K562 (cell line): ENCODE measurements at regions not wholly inside any gene's neighbourhood (a gene's known extent, or its start where the extent isn't known, plus 50 kb on each side); places are given as distances from the start of the nearest gene placed in this dataset.

ENCODE experiments used
- ATAC-seq: fragments of 200-7000 bp; cut with Tn5 transposase; 3 replicates; pipeline ENCODE4 v1.9.1; 2020; ENCODE audit warnings: moderate library complexity
- BruUV-seq: library from RNA; stranded (reverse); fragments of 400-500 nt; replicated peaks from 2 replicates; lab custom pipeline; 2021; lab: Mats Ljungman, UMichigan
- CTCF ChIA-PET: fragments of 300-600 bp; formaldehyde crosslinking; extraction: SDS; loops from one replicate; lab custom pipeline; 2021; ENCODE audit warnings: low intra/inter-chr PET ratio; lab: Yijun Ruan, JAX
- POLR2A ChIA-PET: fragments of 300-600, 350-650 bp; sonication (Branson Sonifier 250); formaldehyde crosslinking; extraction: SDS; loops from one replicate; lab custom pipeline; 2021; ENCODE audit warnings: antibody characterized with exemption, inconsistent platforms; lab: Yijun Ruan, JAX
- DNase-seq, 4 experiments: peaks; one replicate each; pipeline versions ENCODE4 v3.0.0 to v3.0.0-alpha.2; 2011 to 2018; ENCODE audit warnings: low spot score in 3 of 4, mixed read lengths in 3 of 4; ENCODE audit errors: extremely low read depth in 1 of 4
- FAIRE-seq: peaks from 2 replicates; lab custom pipeline; 2011; peaks lifted over from hg19 to GRCh38; lab: Jason Lieb, UNC
- H2AFZ ChIP-seq: 2 replicates; pipeline ENCODE4 v1.6.0; 2011; ENCODE audit warnings: low read depth, low read length, control low read depth, inconsistent platforms
- H3K27ac ChIP-seq: fragments of 200-600 bp; 3 replicates; pipeline ENCODE4 v1.8.0; 2011; ENCODE audit warnings: low read depth, mild to moderate bottlenecking, control low read depth, inconsistent platforms, low read length, moderate library complexity, mixed read lengths; ENCODE audit errors: extremely low read depth
- H3K27me3 ChIP-seq, 2 experiments: fragments of 300-600 bp in 1 of 2; 2 replicates in 1 of 2; 3 replicates in 1 of 2; pipeline versions ENCODE4 v1.6.0 to v1.8.0; 2011; ENCODE audit warnings: inconsistent platforms in 2 of 2, low read length in 2 of 2, mild to moderate bottlenecking in 1 of 2, mixed read lengths in 1 of 2, moderate library complexity in 1 of 2; ENCODE audit not compliant: control insufficient read depth in 2 of 2, insufficient read depth in 2 of 2
- H3K36me3 ChIP-seq: fragments of 300-600 bp; 3 replicates; pipeline ENCODE4 v1.8.0; 2011; ENCODE audit warnings: mild to moderate bottlenecking, low read length, inconsistent platforms; ENCODE audit not compliant: control insufficient read depth, insufficient read depth
- H3K4me1 ChIP-seq, 2 experiments: fragments of 200-600 bp in 1 of 2; replicated peaks in 1 of 2; 2 replicates in 1 of 2; 3 replicates in 1 of 2; pipeline versions ENCODE4 v1.5.1 to v1.8.0; 2011; ENCODE audit warnings: inconsistent platforms in 2 of 2, low read length in 2 of 2, mild to moderate bottlenecking in 1 of 2, mixed read lengths in 1 of 2, moderate library complexity in 1 of 2; ENCODE audit not compliant: control insufficient read depth in 2 of 2, insufficient read depth in 2 of 2
- H3K4me2 ChIP-seq: 2 replicates; pipeline ENCODE4 v1.6.1; 2011; ENCODE audit warnings: low read length, control low read depth, inconsistent platforms, mixed read lengths; ENCODE audit not compliant: insufficient read depth
- H3K4me3 ChIP-seq: fragments of 200-600 bp; sonication (generic), shearing (Covaris generic); 2 replicates; pipeline ENCODE4 v1.5.1; 2016; ENCODE audit warnings: control low read depth, inconsistent platforms
- H3K79me2 ChIP-seq: fragments of 200-600 bp; 3 replicates; pipeline ENCODE4 v1.8.0; 2011; ENCODE audit warnings: low read length, inconsistent platforms; ENCODE audit not compliant: control insufficient read depth, insufficient read depth
- H3K9ac ChIP-seq, 2 experiments: 2 replicates each; pipeline versions ENCODE4 v1.6.0 to v1.6.1; 2011; ENCODE audit warnings: low read depth in 2 of 2, low read length in 2 of 2, control low read depth in 1 of 2, inconsistent platforms in 1 of 2, mild to moderate bottlenecking in 1 of 2, mixed read lengths in 1 of 2; ENCODE audit not compliant: insufficient read depth in 1 of 2
- H3K9me1 ChIP-seq: one replicate; pipeline ENCODE4 v1.6.0; 2011; ENCODE audit warnings: inconsistent platforms, mild to moderate bottlenecking, low read length, moderate library complexity; ENCODE audit not compliant: control insufficient read depth, insufficient read depth
- H3K9me3 ChIP-seq: replicated peaks from 2 replicates; pipeline ENCODE4 v1.5.1; 2011; ENCODE audit warnings: low read depth, low read length, inconsistent platforms; ENCODE audit not compliant: control insufficient read depth, insufficient read depth
- H4K20me1 ChIP-seq: replicated peaks from 2 replicates; pipeline ENCODE4 v1.6.1; 2011; ENCODE audit warnings: low read length, inconsistent platforms, mixed read lengths; ENCODE audit not compliant: control insufficient read depth, insufficient read depth
- ELF2 ChIP-seq: fragments of 250-450 bp; sonication (Bioruptor Pico); IDR thresholded peaks from 2 replicates; pipeline ENCODE4 v1.5.0; 2021; ENCODE audit warnings: mild to moderate bottlenecking
- PHB2 ChIP-seq: fragments of 450-650 bp; IDR thresholded peaks from 2 replicates; pipeline ENCODE4 v1.6.1; 2017; ENCODE audit warnings: low read depth
- WGBS: fragments of 100-300 bp; shearing (Covaris generic); methylation state at CpG from one replicate; pipeline ENCODE4 v1.1.6; 2016; ENCODE audit warnings: low coverage, mixed read lengths; ENCODE audit not compliant: insufficient coverage; ENCODE audit errors: missing lambda C conversion rate; 5-methylcytosine and 5-hydroxymethylcytosine counted together
- in situ Hi-C: fragments of 300-500 bp; cut with MboI; formaldehyde crosslinking; loops from 4 replicates; pipeline ENCODE4 v1.15.0; 2018; ENCODE audit warnings: inconsistent platforms, mixed read lengths
- intact Hi-C: fragments of 100-400 bp; cut with micrococcal nuclease; formaldehyde crosslinking; loops from 2 replicates; pipeline ENCODE4 v1.14.2; 2022
- TF ChIP-seq, protein P1 (sequence below): sonication (generic); IDR thresholded peaks from 2 replicates; pipeline ENCODE4 v1.6.1; 2016
- TF ChIP-seq, protein P2 (sequence below): fragments of 250-450 bp; sonication (Bioruptor Pico); IDR thresholded peaks from 2 replicates; pipeline ENCODE4 v1.8.0; 2021; ENCODE audit warnings: mild to moderate bottlenecking, moderate library complexity
- TF ChIP-seq, protein P3 (sequence below): sonication (generic); formaldehyde crosslinking; IDR thresholded peaks from 2 replicates; pipeline ENCODE4 v1.8.1; 2023; ENCODE audit warnings: mild to moderate bottlenecking, missing genetic modification reagents, moderate library complexity
- TF ChIP-seq, protein P4 (sequence below), 2 experiments: fragments of 450-650 bp; formaldehyde crosslinking in 1 of 2; IDR thresholded peaks; 2 replicates each; pipeline versions ENCODE4 v1.4.0 to v1.6.1; 2014 to 2020; ENCODE audit warnings: mild to moderate bottlenecking in 2 of 2, borderline replicate concordance in 1 of 2, low read depth in 1 of 2

DNA sequence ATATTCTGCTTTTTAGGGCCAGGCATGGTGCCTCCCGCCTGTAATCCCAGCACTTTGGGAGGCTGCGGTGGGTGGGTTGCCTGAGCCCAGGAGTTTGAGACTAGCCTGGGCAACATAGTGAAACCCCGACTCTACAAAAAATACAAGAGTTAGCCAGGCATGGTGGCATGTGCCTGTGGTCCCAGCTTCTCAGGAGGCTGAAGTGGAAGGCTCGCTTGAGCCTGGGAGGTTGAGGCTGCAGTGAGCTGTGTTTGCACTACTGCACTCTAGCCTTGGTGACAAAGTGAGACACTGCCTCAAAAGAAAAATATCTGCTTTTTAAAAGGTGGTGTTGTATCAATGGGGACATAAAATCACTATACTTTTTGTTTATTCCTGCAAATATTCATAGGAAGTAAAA lies 112.8 kb downstream of the C3orf38 start (continued):
- TF ChIP-seq, protein P1, sequence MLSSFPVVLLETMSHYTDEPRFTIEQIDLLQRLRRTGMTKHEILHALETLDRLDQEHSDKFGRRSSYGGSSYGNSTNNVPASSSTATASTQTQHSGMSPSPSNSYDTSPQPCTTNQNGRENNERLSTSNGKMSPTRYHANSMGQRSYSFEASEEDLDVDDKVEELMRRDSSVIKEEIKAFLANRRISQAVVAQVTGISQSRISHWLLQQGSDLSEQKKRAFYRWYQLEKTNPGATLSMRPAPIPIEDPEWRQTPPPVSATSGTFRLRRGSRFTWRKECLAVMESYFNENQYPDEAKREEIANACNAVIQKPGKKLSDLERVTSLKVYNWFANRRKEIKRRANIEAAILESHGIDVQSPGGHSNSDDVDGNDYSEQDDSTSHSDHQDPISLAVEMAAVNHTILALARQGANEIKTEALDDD = no peak
- TF ChIP-seq, protein P2, sequence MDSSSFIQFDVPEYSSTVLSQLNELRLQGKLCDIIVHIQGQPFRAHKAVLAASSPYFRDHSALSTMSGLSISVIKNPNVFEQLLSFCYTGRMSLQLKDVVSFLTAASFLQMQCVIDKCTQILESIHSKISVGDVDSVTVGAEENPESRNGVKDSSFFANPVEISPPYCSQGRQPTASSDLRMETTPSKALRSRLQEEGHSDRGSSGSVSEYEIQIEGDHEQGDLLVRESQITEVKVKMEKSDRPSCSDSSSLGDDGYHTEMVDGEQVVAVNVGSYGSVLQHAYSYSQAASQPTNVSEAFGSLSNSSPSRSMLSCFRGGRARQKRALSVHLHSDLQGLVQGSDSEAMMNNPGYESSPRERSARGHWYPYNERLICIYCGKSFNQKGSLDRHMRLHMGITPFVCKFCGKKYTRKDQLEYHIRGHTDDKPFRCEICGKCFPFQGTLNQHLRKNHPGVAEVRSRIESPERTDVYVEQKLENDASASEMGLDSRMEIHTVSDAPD (CRISPR knock-in tag) = no peak
- no peak for TF ChIP-seq PHB2

DNA sequence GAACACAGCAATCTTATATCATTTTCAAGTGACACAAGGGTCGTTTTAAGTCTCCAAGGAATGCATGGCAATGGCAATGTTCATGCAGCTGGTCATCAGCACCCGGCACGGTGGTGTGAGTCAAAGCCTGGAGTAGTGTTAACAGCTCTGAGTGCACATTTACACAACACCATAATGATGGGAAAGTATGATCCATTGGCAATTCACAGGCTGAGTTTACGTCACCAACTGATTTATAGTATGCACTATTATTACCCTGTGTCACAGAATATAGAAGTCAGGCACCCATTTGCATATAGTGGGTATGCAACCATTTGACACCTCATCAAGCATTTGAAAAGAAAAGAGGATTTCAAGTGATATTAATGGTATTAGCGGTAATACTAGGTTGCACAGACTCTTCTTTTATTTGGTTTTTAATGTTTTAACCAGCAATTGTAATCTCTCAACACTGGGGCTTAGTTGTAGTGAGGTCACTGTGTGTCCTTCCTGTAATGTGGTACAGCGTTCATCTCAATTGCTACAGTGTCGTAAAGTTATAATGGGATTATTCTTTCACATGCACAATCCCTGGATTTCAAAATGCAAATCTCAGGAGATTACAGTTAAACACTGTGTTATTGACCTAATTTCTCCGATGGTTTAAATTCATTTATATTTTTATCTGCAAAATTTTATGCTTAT lies 113.8 kb downstream of the C3orf38 start:
- H3K79me2 ChIP-seq = no peaks in the 10 kb centered on the region
- no peaks in the 10 kb centered on the region for H3K36me3 ChIP-seq
- H3K4me1 ChIP-seq = no peaks in the 10 kb centered on the region
- intact Hi-C loops = no loop called here
- WGBS = 0% methylated on average over 6 of the region's 8 CpGs
- no peaks in the 10 kb centered on the region for H4K20me1 ChIP-seq
- FAIRE-seq = no peak
- no peak overlapping the region for H3K27ac ChIP-seq
- ChIA-PET POLR2A (no interaction called here), CTCF (no interaction called here)
- no peak for ATAC-seq
- no peaks in the 10 kb centered on the region for H3K9me3 ChIP-seq
- no peak overlapping the region for H3K4me3 ChIP-seq
- no peak for DNase-seq
- no peak overlapping the region for H3K4me2 ChIP-seq
- H2AFZ ChIP-seq = no peak overlapping the region
- TF ChIP-seq ELF2 (CRISPR knock-in tag) = no peak
- TF ChIP-seq, protein P3, sequence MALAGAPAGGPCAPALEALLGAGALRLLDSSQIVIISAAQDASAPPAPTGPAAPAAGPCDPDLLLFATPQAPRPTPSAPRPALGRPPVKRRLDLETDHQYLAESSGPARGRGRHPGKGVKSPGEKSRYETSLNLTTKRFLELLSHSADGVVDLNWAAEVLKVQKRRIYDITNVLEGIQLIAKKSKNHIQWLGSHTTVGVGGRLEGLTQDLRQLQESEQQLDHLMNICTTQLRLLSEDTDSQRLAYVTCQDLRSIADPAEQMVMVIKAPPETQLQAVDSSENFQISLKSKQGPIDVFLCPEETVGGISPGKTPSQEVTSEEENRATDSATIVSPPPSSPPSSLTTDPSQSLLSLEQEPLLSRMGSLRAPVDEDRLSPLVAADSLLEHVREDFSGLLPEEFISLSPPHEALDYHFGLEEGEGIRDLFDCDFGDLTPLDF (CRISPR knock-in tag) = no peak
- TF ChIP-seq, protein P4, sequence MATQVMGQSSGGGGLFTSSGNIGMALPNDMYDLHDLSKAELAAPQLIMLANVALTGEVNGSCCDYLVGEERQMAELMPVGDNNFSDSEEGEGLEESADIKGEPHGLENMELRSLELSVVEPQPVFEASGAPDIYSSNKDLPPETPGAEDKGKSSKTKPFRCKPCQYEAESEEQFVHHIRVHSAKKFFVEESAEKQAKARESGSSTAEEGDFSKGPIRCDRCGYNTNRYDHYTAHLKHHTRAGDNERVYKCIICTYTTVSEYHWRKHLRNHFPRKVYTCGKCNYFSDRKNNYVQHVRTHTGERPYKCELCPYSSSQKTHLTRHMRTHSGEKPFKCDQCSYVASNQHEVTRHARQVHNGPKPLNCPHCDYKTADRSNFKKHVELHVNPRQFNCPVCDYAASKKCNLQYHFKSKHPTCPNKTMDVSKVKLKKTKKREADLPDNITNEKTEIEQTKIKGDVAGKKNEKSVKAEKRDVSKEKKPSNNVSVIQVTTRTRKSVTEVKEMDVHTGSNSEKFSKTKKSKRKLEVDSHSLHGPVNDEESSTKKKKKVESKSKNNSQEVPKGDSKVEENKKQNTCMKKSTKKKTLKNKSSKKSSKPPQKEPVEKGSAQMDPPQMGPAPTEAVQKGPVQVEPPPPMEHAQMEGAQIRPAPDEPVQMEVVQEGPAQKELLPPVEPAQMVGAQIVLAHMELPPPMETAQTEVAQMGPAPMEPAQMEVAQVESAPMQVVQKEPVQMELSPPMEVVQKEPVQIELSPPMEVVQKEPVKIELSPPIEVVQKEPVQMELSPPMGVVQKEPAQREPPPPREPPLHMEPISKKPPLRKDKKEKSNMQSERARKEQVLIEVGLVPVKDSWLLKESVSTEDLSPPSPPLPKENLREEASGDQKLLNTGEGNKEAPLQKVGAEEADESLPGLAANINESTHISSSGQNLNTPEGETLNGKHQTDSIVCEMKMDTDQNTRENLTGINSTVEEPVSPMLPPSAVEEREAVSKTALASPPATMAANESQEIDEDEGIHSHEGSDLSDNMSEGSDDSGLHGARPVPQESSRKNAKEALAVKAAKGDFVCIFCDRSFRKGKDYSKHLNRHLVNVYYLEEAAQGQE (IDR thresholded peaks at IDR 0.05; ENCODE audit: borderline replicate concordance) = no peak
- TF ChIP-seq, protein P4 (CRISPR knock-in tag; IDR thresholded peaks at IDR 0.05; ENCODE audit: low read depth) = no peak
- H3K27me3 ChIP-seq = no peaks in the 10 kb centered on the region
- H3K9ac ChIP-seq = no peak overlapping the region
- no peaks in the 10 kb centered on the region for H3K9me1 ChIP-seq
- no TSS peak for BruUV-seq
- in situ Hi-C loops = no loop called here
